Upper lobe of right lung (tissue), 1 donor: ENCODE measurements at regions not wholly inside any gene's neighbourhood (a gene's known extent, or its start where the extent isn't known, plus 50 kb on each side); places are given as distances from the start of the nearest gene placed in this dataset.
A peak's percentile ranks its signal among the peaks of the same experiment; 100 is the strongest.

Experiments used
- ATAC-seq: fragments of 200-7000 bp; cut with Tn5 transposase; one replicate; pipeline ENCODE4 v1.9.1; 2020; ENCODE audit warnings: mild to moderate bottlenecking, moderate library complexity
- DNase-seq: peaks from one replicate; pipeline ENCODE4 v3.0.0-alpha.2; 2020
- H3K27ac ChIP-seq: fragments of 200-600 bp; one replicate; pipeline ENCODE4 v1.8.0; 2022
- H3K27me3 ChIP-seq: fragments of 200-600 bp; one replicate; pipeline ENCODE4 v1.8.0; 2022; ENCODE audit warnings: mild to moderate bottlenecking
- H3K36me3 ChIP-seq: fragments of 200-600 bp; one replicate; pipeline ENCODE4 v1.8.0; 2022
- H3K4me1 ChIP-seq: fragments of 200-600 bp; one replicate; pipeline ENCODE4 v1.8.0; 2022
- H3K4me3 ChIP-seq: fragments of 200-600 bp; one replicate; pipeline ENCODE4 v1.8.0; 2022; ENCODE audit warnings: mild to moderate bottlenecking
- H3K9me3 ChIP-seq: fragments of 200-600 bp; one replicate; pipeline ENCODE4 v1.8.0; 2022
- intact Hi-C: fragments of 100-400 bp; cut with DNase I; formaldehyde crosslinking; loops from one replicate; pipeline ENCODE4 v1.11.0; 2022
- TF ChIP-seq, protein P1 (sequence below): fragments of 200-600 bp; IDR thresholded peaks from one replicate; pipeline ENCODE4 v1.8.0; 2022; ENCODE audit warnings: antibody characterized with exemption
- donor health status: DM: no; HTN: yes; CAD: no; lungs with severe emphysema.

DNA sequence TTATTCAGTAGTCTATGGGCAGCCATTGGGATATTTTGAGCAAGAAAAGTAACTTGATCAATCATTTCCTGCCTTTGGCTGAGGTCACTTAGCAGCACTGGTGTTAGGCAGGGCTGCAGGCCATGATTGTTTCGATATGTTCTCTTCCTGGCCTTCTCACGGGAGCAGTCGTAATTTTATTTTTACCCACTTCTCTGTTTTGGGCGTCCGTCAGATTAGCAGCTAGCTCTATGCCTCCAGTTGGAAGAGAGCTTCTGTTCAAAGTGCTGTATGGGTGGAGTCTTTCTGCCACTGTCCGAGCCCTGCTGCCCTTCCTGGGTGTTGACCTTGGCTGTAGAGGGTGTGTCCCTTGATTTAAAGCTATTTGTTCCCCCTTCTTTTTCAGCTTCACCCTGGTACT is 123.4 kb upstream of the ROPN1 start:
- H3K27ac ChIP-seq, result no peak overlapping the region
- TF ChIP-seq, protein P1, sequence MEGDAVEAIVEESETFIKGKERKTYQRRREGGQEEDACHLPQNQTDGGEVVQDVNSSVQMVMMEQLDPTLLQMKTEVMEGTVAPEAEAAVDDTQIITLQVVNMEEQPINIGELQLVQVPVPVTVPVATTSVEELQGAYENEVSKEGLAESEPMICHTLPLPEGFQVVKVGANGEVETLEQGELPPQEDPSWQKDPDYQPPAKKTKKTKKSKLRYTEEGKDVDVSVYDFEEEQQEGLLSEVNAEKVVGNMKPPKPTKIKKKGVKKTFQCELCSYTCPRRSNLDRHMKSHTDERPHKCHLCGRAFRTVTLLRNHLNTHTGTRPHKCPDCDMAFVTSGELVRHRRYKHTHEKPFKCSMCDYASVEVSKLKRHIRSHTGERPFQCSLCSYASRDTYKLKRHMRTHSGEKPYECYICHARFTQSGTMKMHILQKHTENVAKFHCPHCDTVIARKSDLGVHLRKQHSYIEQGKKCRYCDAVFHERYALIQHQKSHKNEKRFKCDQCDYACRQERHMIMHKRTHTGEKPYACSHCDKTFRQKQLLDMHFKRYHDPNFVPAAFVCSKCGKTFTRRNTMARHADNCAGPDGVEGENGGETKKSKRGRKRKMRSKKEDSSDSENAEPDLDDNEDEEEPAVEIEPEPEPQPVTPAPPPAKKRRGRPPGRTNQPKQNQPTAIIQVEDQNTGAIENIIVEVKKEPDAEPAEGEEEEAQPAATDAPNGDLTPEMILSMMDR, result no peak
- intact Hi-C loops, result no loop called here
- H3K27me3 ChIP-seq, result no peaks in the 10 kb centered on the region
- peaks cover 32% of the 10 kb centered on the region for H3K4me1 ChIP-seq
- no peak for DNase-seq
- no peaks in the 10 kb centered on the region for H3K36me3 ChIP-seq
- H3K4me3 ChIP-seq, result no peak overlapping the region
- ATAC-seq, result peak; percentile 49
- H3K9me3 ChIP-seq, result no peaks in the 10 kb centered on the region

- ATAC-seq (peak; percentile 41), DNase-seq (no peak)
- H3K4me3 ChIP-seq, result no peak overlapping the region
- H3K36me3 ChIP-seq, result no peaks in the 10 kb centered on the region
- peaks cover 32% of the 10 kb centered on the region for H3K4me1 ChIP-seq
- TF ChIP-seq, protein P1, result no peak
- no peaks in the 10 kb centered on the region for H3K9me3 ChIP-seq
- H3K27ac ChIP-seq, result no peak overlapping the region
- no peaks in the 10 kb centered on the region for H3K27me3 ChIP-seq
- intact Hi-C loops, result no loop called here
These were observed 124.0 kb upstream of the ROPN1 start for GRCh38 chr3:124115956-124116355.

- H3K4me3 ChIP-seq, result no peak overlapping the region
- TF ChIP-seq, protein P1, result no peak
- intact Hi-C loops, result no loop called here
- H3K9me3 ChIP-seq, result no peaks in the 10 kb centered on the region
- no peak overlapping the region for H3K27ac ChIP-seq
- H3K36me3 ChIP-seq, result no peaks in the 10 kb centered on the region
- H3K4me1 ChIP-seq, result peaks cover 32% of the 10 kb centered on the region
- H3K27me3 ChIP-seq, result no peaks in the 10 kb centered on the region
- no peak for ATAC-seq
- DNase-seq, result no peak
These were observed 125.0 kb upstream of the ROPN1 start for GRCh38 chr3:124116906-124117305.

- Histone ChIP-seq H3K9me3 (no peaks in the 10 kb centered on the region), H3K4me1 (peaks cover 32% of the 10 kb centered on the region), H3K27me3 (no peaks in the 10 kb centered on the region), H3K4me3 (no peak overlapping the region), H3K27ac (no peak overlapping the region), H3K36me3 (no peaks in the 10 kb centered on the region)
- ATAC-seq, result peak; percentile 28
- DNase-seq, result no peak
- TF ChIP-seq, protein P1, result no peak
- intact Hi-C loops, result no loop called here
These were observed 125.6 kb upstream of the ROPN1 start for GRCh38 chr3:124117486-124117885.

- no peak overlapping the region for H3K27ac ChIP-seq
- ATAC-seq, result no peak
These were observed 126.5 kb upstream of the ROPN1 start for GRCh38 chr3:124118397-124118796.

More at GRCh38 chr3:124118397-124118796, 126.5 kb upstream of the ROPN1 start:
- H3K4me3 ChIP-seq, result no peak overlapping the region
- intact Hi-C loops, result no loop called here
- no peaks in the 10 kb centered on the region for H3K9me3 ChIP-seq
- H3K36me3 ChIP-seq, result no peaks in the 10 kb centered on the region
- TF ChIP-seq, protein P1, result no peak
- DNase-seq, result no peak
- no peaks in the 10 kb centered on the region for H3K27me3 ChIP-seq
- H3K4me1 ChIP-seq, result peaks cover 32% of the 10 kb centered on the region
